Coronary artery (tissue), 2 donors: ENCODE measurements at regions not wholly inside any gene's neighbourhood (a gene's known extent, or its start where the extent isn't known, plus 50 kb on each side); places are given as distances from the start of the nearest gene placed in this dataset.

ENCODE experiments used
- DNase-seq: peaks from one replicate; pipeline ENCODE4 v3.0.0-alpha.2; 2017; ENCODE audit warnings: low spot score
- H3K27ac ChIP-seq, 2 donors: fragments of 200-600 bp; sonication (generic); one replicate each; pipeline ENCODE4 v1.5.1; 2016 to 2019
- H3K4me3 ChIP-seq: fragments of 200-600 bp; sonication (generic); 2 replicates; pipeline ENCODE4 v1.5.1; 2016; ENCODE audit warnings: mild to moderate bottlenecking, moderate library complexity
- TF ChIP-seq, protein P1 (sequence below): fragments of 200-600 bp; sonication (generic); IDR thresholded peaks from one replicate; pipeline ENCODE4 v1.5.1; 2019; ENCODE audit warnings: antibody characterized with exemption

DNA sequence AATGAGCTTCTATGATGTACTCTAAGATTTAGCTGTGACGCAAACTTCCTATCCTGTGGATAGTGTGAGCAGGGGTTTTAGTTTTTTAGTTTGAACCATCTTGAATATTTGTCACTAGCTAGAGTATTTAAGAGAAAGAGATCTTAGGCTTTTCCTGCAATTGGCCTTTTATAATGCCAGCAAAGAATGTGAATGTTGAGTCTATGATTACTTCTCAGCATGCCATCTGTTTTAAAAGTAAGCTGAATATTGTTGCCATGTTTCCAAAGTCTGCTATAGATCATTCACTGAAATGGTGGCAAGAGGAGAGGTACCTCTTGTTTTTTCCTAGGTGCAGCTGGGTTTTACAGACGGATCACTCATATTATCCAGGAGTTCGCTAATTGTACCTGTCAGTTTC, 1783.6 kb upstream of the FLRT2 start:
- DNase-seq = no peak
- TF ChIP-seq, protein P1, sequence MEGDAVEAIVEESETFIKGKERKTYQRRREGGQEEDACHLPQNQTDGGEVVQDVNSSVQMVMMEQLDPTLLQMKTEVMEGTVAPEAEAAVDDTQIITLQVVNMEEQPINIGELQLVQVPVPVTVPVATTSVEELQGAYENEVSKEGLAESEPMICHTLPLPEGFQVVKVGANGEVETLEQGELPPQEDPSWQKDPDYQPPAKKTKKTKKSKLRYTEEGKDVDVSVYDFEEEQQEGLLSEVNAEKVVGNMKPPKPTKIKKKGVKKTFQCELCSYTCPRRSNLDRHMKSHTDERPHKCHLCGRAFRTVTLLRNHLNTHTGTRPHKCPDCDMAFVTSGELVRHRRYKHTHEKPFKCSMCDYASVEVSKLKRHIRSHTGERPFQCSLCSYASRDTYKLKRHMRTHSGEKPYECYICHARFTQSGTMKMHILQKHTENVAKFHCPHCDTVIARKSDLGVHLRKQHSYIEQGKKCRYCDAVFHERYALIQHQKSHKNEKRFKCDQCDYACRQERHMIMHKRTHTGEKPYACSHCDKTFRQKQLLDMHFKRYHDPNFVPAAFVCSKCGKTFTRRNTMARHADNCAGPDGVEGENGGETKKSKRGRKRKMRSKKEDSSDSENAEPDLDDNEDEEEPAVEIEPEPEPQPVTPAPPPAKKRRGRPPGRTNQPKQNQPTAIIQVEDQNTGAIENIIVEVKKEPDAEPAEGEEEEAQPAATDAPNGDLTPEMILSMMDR = no peak
- no peak overlapping the region for H3K27ac ChIP-seq
- H3K4me3 ChIP-seq = no peak overlapping the region

DNA sequence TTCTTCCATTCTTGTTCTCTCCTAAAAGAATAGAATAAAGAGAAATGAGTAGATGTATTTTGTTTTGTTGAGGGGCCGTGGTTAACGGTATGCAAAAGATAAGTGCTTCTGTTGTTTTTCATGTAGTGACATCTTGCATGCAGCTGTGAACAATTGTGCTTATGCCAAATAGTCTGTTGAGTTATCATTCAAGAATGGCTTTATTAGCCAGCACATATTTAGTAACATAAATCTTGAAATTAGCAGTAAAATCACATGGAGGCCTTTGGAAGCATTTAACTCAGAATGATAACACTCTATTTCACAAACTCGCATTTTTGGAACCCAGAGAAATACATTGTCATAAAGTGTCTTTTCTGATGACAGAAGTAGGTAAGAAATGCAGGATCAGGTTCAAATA, 1772.0 kb upstream of the FLRT2 start:
- Histone ChIP-seq H3K4me3 (no peak overlapping the region), H3K27ac (no peak overlapping the region)
- TF ChIP-seq, protein P1 = no peak
- no peak for DNase-seq

DNA sequence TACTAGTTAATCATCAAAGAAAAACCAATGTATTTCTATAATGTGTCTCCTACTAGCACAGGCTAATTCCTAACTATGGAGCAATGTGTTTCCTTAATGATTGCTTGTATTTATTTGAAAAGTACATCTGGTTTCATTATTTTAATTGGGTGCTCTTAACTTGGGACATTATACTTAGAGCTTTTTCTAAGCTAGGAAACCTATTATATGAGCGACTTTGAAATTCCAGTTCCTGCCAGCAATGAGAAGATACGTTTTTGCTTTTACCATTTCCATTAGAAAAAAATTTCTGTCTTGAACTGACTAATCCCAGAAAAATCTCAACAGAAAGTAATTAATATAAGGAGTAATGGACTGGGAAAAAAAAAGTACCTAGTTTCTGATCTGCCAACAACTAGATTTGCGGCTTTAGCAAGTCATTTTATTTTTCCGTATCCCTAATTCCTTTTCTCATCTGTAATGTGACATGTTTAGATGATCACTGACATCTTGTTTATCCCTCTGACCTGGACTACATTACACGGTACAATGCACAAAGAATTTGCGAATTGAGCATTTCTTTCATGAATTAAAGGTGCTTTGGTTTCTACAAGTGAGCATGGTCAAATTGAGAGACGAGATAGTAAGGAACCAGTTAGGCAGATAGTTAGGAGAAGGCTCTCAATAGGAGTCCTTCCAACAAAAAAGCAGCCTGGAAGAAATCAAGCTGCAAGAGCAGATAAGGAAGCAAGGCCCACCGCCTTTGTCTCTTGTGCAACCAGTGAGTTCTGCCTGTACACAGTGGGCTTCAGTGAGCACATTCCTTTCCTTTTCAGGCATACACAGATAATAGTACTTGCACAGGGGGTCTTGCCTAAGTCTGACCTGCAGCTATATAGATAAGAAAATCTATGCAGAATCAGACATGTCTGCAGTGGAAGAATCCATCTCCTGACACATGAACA, 1765.0 kb upstream of the FLRT2 start:
- no peak overlapping the region for H3K4me3 ChIP-seq
- no peak for DNase-seq
- H3K27ac ChIP-seq = no peak overlapping the region
- TF ChIP-seq, protein P1 = no peak

DNA sequence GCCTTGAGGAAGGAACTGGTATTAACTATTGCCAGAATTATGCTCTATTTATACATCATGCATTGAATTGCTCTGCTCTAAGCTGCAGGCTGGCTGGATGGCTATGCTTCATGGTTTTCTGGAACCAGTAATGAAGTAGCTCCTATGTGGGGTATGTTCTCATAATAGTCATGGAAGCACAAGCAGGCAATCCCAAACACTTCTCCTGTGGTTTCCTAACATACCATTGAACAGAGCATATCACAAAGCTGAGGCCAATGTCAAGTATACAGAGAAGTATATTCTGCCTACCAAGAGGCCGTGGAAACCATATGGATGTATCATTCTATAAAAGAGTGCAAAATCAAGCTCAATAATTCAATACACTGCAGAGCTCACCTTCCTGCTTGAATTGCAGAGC, 1752.4 kb upstream of the FLRT2 start:
- TF ChIP-seq, protein P1 = no peak
- H3K27ac ChIP-seq = no peak overlapping the region
- DNase-seq = no peak
- H3K4me3 ChIP-seq = no peak overlapping the region

DNA sequence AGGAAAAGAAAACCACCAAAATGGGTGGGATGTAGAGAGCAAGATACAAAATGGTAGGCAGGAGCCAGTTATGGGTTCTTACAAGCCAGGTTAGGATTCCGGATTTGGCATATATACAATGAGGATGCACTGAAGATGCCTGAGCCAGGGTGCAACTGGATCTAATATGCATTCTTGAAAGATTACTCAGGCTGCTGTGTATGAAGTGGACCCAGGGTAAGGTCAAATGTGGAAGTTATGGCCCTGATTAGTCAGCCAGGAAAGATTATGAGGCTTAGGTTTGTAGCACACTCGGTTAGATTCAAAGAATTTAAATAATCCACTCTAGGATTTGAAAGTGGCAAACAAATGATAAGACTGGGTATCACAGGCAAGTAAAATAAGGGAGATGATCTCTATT, 1750.7 kb upstream of the FLRT2 start:
- H3K27ac ChIP-seq = no peak overlapping the region
- DNase-seq = no peak
- TF ChIP-seq, protein P1 = no peak
- no peak overlapping the region for H3K4me3 ChIP-seq

DNA sequence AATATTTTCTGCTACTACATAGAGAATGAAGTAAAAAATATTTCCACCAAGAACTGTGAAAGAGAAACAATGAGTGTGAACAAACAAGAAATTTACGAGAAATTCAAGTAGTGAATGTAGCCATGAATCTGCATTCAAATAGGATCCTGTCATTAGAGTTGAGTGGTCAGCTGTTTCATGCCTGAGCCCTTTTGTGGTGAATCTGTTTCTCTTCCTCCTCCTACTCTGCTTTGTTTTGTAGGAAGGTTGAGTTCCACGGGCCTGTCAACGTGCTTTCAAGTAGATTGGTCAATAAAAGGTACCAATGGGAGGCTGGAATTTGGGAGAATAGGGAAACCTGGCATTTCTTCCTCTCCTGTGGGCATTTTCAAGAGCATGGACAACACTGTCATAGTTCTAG, 1749.6 kb upstream of the FLRT2 start:
- TF ChIP-seq, protein P1 = no peak
- no peak for DNase-seq
- Histone ChIP-seq H3K27ac (no peak overlapping the region), H3K4me3 (no peak overlapping the region)

DNA sequence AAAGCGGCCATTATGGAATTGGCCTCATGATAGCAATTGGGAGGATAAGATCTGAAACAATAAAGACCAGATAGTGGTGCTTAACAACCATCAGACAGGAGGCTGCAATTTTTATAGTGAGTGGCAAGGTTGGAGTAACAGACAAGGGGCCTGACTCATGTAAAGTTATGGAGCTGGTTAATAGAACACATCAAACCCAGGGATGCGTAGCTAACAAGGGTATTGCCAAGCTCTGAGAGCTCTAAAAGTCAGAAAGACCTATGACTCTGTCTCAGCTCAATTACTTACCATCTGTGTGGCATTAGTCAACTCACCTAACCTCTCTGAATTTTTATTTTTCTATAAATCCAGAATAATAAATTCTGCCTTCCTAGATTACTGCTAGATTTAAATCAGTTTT, 1731.5 kb upstream of the FLRT2 start:
- TF ChIP-seq, protein P1 = no peak
- no peak for DNase-seq
- Histone ChIP-seq H3K4me3 (no peak overlapping the region), H3K27ac (no peak overlapping the region)
